ENCODE measurements at regions not wholly inside any gene's neighbourhood (a gene's known extent, or its start where the extent isn't known, plus 50 kb on each side); places are given as distances from the start of the nearest gene placed in this dataset.

GRCh38 chr2:106667478-106668070, 180.4 kb downstream of the CD8B2 start:
- no peaks in the 10 kb centered on the region for H3K4me1 ChIP-seq (ENCODE audit: control insufficient read depth, insufficient read depth, low read length, poor library complexity, severe bottlenecking)
- H3K9me3 ChIP-seq (ENCODE audit: control insufficient read depth, low read length), result peaks cover 15% of the 10 kb centered on the region
- no peak overlapping the region for H3K27ac ChIP-seq (ENCODE audit: low read depth, low read length, severe bottlenecking)
- no peaks in the 10 kb centered on the region for H3K36me3 ChIP-seq (ENCODE audit: control insufficient read depth, insufficient read depth, low read length)
- 100% methylated on average over 1 to 2 of the region's 2 CpGs for WGBS, 2 experiments (ENCODE audit: insufficient coverage in 2 of 2)
- H3K4me3 ChIP-seq (ENCODE audit: extremely low read depth, insufficient read depth, low read length, poor library complexity, severe bottlenecking), result no peak overlapping the region

- WGBS, 2 experiments (ENCODE audit: insufficient coverage in 2 of 2), result 93% methylated on average over 2 of the region's 2 CpGs; no CpG with 5 or more reads in 1 of the 2 experiments
- H3K9me3 ChIP-seq (ENCODE audit: control insufficient read depth, low read length), result no peaks in the 10 kb centered on the region
- no peaks in the 10 kb centered on the region for H3K36me3 ChIP-seq (ENCODE audit: control insufficient read depth, insufficient read depth, low read length)
- no peaks in the 10 kb centered on the region for H3K4me1 ChIP-seq (ENCODE audit: control insufficient read depth, insufficient read depth, low read length, poor library complexity, severe bottlenecking)
- H3K27ac ChIP-seq (ENCODE audit: low read depth, low read length, severe bottlenecking), result no peak overlapping the region
- H3K4me3 ChIP-seq (ENCODE audit: extremely low read depth, insufficient read depth, low read length, poor library complexity, severe bottlenecking), result no peak overlapping the region
Observed at GRCh38 chr2:106685180-106685897, 198.2 kb downstream of the CD8B2 start.

DNA sequence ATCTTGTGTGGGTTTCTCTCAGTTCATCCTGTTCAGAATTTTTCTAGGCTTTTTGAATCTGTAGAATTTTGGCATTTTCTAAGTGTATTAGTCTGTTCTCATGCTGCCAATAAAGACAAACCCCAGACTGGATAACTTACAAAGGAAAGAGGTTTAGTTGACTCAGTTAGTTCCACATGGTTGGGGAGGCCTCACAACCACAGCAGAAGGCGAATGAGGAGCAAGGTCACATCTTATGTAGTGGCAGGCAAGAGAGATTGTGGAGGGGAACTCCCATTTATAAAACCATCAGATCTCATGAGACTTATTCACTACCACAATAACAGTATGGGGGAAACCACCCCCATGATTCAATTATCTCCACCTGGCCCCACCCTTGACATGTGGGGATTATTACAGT, 199.2 kb downstream of the ST6GAL2 start:
- no CpG with 5 or more reads among the region's 1 CpG for WGBS, 2 experiments (ENCODE audit: insufficient coverage in 2 of 2)
- no peak overlapping the region for H3K4me3 ChIP-seq (ENCODE audit: extremely low read depth, insufficient read depth, low read length, poor library complexity, severe bottlenecking)
- H3K36me3 ChIP-seq (ENCODE audit: control insufficient read depth, insufficient read depth, low read length), result no peaks in the 10 kb centered on the region
- no peaks in the 10 kb centered on the region for H3K4me1 ChIP-seq (ENCODE audit: control insufficient read depth, insufficient read depth, low read length, poor library complexity, severe bottlenecking)
- H3K27ac ChIP-seq (ENCODE audit: low read depth, low read length, severe bottlenecking), result no peak overlapping the region
- H3K9me3 ChIP-seq (ENCODE audit: control insufficient read depth, low read length), result no peaks in the 10 kb centered on the region

GRCh38 chr2:106694964-106695470, 190.9 kb downstream of the ST6GAL2 start:
- no peaks in the 10 kb centered on the region for H3K9me3 ChIP-seq (ENCODE audit: control insufficient read depth, low read length)
- H3K36me3 ChIP-seq (ENCODE audit: control insufficient read depth, insufficient read depth, low read length), result no peaks in the 10 kb centered on the region
- H3K27ac ChIP-seq (ENCODE audit: low read depth, low read length, severe bottlenecking), result no peak overlapping the region
- no peak overlapping the region for H3K4me3 ChIP-seq (ENCODE audit: extremely low read depth, insufficient read depth, low read length, poor library complexity, severe bottlenecking)
- WGBS, 2 experiments (ENCODE audit: insufficient coverage in 2 of 2), result no CpG with 5 or more reads among the region's 4 CpGs
- no peaks in the 10 kb centered on the region for H3K4me1 ChIP-seq (ENCODE audit: control insufficient read depth, insufficient read depth, low read length, poor library complexity, severe bottlenecking)

DNA sequence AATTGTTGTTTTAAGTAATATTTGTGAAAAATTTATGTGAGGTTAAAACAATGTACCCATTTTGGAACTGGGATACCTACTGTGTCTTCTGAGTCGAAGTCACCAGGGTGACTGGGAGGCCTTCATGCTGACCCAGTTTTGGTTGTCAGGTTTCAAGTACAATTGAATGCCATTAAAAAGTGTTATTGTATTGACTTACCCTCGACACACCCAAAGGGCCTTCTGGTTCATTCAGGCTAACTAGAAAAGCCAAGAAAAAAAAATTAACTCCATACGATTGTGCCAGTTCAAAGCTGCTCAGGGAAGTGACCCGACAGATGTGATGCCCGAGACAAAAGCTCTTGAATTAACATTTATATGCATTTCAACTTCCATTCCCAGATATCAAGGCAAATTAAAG, 190.0 kb downstream of the ST6GAL2 start:
- no peak overlapping the region for H3K4me3 ChIP-seq (ENCODE audit: extremely low read depth, insufficient read depth, low read length, poor library complexity, severe bottlenecking)
- no peak overlapping the region for H3K27ac ChIP-seq (ENCODE audit: low read depth, low read length, severe bottlenecking)
- no peaks in the 10 kb centered on the region for H3K4me1 ChIP-seq (ENCODE audit: control insufficient read depth, insufficient read depth, low read length, poor library complexity, severe bottlenecking)
- H3K36me3 ChIP-seq (ENCODE audit: control insufficient read depth, insufficient read depth, low read length), result no peaks in the 10 kb centered on the region
- H3K9me3 ChIP-seq (ENCODE audit: control insufficient read depth, low read length), result no peaks in the 10 kb centered on the region
- WGBS, 2 experiments (ENCODE audit: insufficient coverage in 2 of 2), result 89 to 94% methylated on average over 1 to 2 of the region's 5 CpGs

DNA sequence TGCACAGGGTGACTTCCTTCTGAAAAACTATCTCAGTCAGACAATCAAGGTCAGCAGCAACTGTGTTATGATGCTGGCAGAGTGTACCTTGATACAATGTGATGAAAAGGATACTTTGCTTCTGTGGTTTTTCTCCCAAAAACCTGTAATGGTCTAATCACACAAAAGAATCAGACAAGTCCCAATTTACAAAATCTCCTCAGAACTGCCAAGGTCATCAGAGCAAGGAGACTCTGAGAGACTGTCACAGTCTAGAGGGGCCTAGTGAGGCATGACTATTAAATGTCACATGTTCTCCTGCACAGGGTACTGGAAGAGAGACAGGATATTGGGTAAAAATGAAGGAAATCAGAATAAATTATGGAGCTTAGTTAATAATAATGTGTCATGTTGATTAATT, 185.4 kb downstream of the ST6GAL2 start:
- no peaks in the 10 kb centered on the region for H3K9me3 ChIP-seq (ENCODE audit: control insufficient read depth, low read length)
- H3K4me1 ChIP-seq (ENCODE audit: control insufficient read depth, insufficient read depth, low read length, poor library complexity, severe bottlenecking), result no peaks in the 10 kb centered on the region
- H3K4me3 ChIP-seq (ENCODE audit: extremely low read depth, insufficient read depth, low read length, poor library complexity, severe bottlenecking), result no peak overlapping the region
- H3K36me3 ChIP-seq (ENCODE audit: control insufficient read depth, insufficient read depth, low read length), result no peaks in the 10 kb centered on the region
- no peak overlapping the region for H3K27ac ChIP-seq (ENCODE audit: low read depth, low read length, severe bottlenecking)

- H3K27ac ChIP-seq (ENCODE audit: low read depth, low read length, severe bottlenecking), result no peak overlapping the region
- WGBS, 2 experiments (ENCODE audit: insufficient coverage in 2 of 2), result 83% methylated on average over 1 of the region's 3 CpGs; no CpG with 5 or more reads in 1 of the 2 experiments
- no peaks in the 10 kb centered on the region for H3K36me3 ChIP-seq (ENCODE audit: control insufficient read depth, insufficient read depth, low read length)
- no peaks in the 10 kb centered on the region for H3K9me3 ChIP-seq (ENCODE audit: control insufficient read depth, low read length)
- no peak overlapping the region for H3K4me3 ChIP-seq (ENCODE audit: extremely low read depth, insufficient read depth, low read length, poor library complexity, severe bottlenecking)
- no peaks in the 10 kb centered on the region for H3K4me1 ChIP-seq (ENCODE audit: control insufficient read depth, insufficient read depth, low read length, poor library complexity, severe bottlenecking)
Observed at GRCh38 chr2:106701203-106702022, 184.6 kb downstream of the ST6GAL2 start.

DNA sequence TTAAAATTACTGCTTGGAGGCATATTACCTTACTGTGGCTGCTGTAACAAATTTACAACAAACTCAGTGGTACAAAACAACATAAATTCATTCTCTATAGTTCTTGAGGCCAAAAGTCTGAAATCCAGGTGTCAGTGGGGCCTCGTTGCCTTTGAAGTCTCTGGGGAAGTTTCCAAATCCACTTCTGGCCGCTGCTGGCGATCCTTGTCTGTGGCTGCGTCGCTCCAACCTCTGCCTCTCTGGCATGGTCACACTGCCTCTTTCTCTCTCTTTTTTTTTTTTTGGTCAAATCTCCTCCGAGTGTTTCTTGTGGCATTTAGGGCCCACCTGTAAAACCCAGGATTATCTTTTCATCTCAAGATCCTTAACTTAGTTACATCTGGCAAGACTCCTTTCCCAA, 182.8 kb downstream of the ST6GAL2 start:
- Histone ChIP-seq H3K4me1 (ENCODE audit: control insufficient read depth, insufficient read depth, low read length, poor library complexity, severe bottlenecking) (no peaks in the 10 kb centered on the region), H3K4me3 (ENCODE audit: extremely low read depth, insufficient read depth, low read length, poor library complexity, severe bottlenecking) (no peak overlapping the region), H3K27ac (ENCODE audit: low read depth, low read length, severe bottlenecking) (no peak overlapping the region), H3K9me3 (ENCODE audit: control insufficient read depth, low read length) (no peaks in the 10 kb centered on the region), H3K36me3 (ENCODE audit: control insufficient read depth, insufficient read depth, low read length) (no peaks in the 10 kb centered on the region)
- 86 to 100% methylated on average over 5 of the region's 6 CpGs for WGBS, 2 experiments (ENCODE audit: insufficient coverage in 2 of 2)

DNA sequence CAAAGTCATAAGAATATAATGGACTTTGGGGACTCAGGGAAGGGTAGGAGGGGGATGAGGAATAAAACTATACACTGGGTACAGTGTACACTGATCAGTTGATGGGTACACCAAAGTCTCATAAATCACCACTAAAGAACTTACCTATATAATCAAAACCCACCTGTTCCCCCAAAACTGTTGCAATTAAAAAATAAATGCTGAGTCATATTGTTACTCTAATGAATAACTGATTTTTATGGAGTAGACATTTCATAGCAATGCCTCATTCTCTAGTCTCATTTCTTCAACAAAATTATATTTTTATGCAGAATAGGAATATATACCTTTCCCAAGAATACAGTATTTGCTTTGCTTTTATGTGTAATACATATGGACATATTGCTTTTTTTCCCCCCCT, 181.2 kb downstream of the ST6GAL2 start:
- Histone ChIP-seq H3K4me3 (ENCODE audit: extremely low read depth, insufficient read depth, low read length, poor library complexity, severe bottlenecking) (no peak overlapping the region), H3K27ac (ENCODE audit: low read depth, low read length, severe bottlenecking) (no peak overlapping the region), H3K36me3 (ENCODE audit: control insufficient read depth, insufficient read depth, low read length) (no peaks in the 10 kb centered on the region), H3K4me1 (ENCODE audit: control insufficient read depth, insufficient read depth, low read length, poor library complexity, severe bottlenecking) (no peaks in the 10 kb centered on the region), H3K9me3 (ENCODE audit: control insufficient read depth, low read length) (no peaks in the 10 kb centered on the region)

- 83% methylated on average over 1 of the region's 1 CpG; no CpG with 5 or more reads in 1 of the 2 experiments for WGBS, 2 experiments (ENCODE audit: insufficient coverage in 2 of 2)
- no peaks in the 10 kb centered on the region for H3K4me1 ChIP-seq (ENCODE audit: control insufficient read depth, insufficient read depth, low read length, poor library complexity, severe bottlenecking)
- no peak overlapping the region for H3K4me3 ChIP-seq (ENCODE audit: extremely low read depth, insufficient read depth, low read length, poor library complexity, severe bottlenecking)
- H3K9me3 ChIP-seq (ENCODE audit: control insufficient read depth, low read length), result no peaks in the 10 kb centered on the region
- H3K36me3 ChIP-seq (ENCODE audit: control insufficient read depth, insufficient read depth, low read length), result no peaks in the 10 kb centered on the region
- H3K27ac ChIP-seq (ENCODE audit: low read depth, low read length, severe bottlenecking), result no peak overlapping the region
Observed at GRCh38 chr2:106705877-106706276, 180.1 kb downstream of the ST6GAL2 start.
